ENCODE measurements at regions not wholly inside any gene's neighbourhood (a gene's known extent, or its start where the extent isn't known, plus 50 kb on each side); places are given as distances from the start of the nearest gene placed in this dataset.

DNA sequence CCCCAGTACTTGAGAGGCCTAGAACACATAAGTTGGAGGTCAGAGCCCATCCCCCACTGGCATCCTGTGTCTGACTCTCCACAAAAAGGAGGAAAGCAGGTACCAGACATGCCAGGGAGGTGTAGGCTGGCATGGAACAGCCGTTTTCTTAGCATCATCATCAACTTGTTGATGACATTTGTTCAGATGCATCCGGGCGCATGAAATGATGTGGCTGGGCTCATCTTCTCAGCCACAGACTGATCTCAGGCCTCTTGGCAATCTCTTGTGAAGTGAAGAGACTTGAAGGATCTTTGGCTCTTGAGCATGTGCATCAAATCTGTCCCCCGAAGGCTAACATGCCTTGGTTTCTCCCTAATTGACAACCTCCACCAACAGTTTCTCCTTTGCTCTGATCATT, 243.3 kb downstream of the TSN start:
- Histone ChIP-seq H3K4me1 (ENCODE audit: control insufficient read depth in 1 of 2, insufficient read depth in 2 of 2, low read length in 2 of 2) (no peaks in the 10 kb centered on the region), H3K9ac (ENCODE audit: low read depth in 1 of 2, low read length in 2 of 2) (no peak overlapping the region), H3K9me3 (ENCODE audit: control insufficient read depth in 1 of 2, low read length in 2 of 2) (no peaks in the 10 kb centered on the region), H3K27me3 (ENCODE audit: control insufficient read depth in 1 of 2, insufficient read depth in 2 of 2, low read length in 2 of 2) (peaks cover 0 to 3% of the 10 kb centered on the region in 2 donors), H3K36me3 (ENCODE audit: control insufficient read depth in 1 of 2, insufficient read depth in 2 of 2, low read length in 2 of 2) (no peaks in the 10 kb centered on the region), H3K27ac (ENCODE audit: low read depth, low read length) (no peak overlapping the region), H3K4me3 (ENCODE audit: low read depth in 1 of 2, low read length in 2 of 2) (no peak overlapping the region)

DNA sequence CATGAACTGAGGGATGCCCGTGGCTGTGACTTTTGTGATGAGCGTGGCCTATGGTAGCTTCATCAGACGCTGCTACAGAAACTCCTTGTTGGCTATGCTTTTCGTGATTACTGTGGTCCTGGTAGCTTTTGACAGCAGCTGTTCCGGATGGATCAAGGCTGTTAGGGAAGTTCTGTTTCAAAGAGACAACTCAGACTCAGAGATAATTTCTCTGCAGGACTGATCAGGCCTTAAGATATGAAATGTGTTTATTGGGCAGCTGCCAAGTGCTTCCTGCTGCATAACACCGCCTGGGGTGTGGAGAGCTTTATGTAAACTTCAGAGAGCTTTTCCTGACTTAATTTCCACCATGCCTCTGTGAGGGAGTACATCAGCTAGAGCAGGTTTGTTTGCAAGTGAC, 243.8 kb downstream of the TSN start:
- Histone ChIP-seq H3K4me3 (ENCODE audit: low read depth in 1 of 2, low read length in 2 of 2) (no peak overlapping the region), H3K9me3 (ENCODE audit: control insufficient read depth in 1 of 2, low read length in 2 of 2) (no peaks in the 10 kb centered on the region), H3K9ac (ENCODE audit: low read depth in 1 of 2, low read length in 2 of 2) (no peak overlapping the region), H3K27me3 (ENCODE audit: control insufficient read depth in 1 of 2, insufficient read depth in 2 of 2, low read length in 2 of 2) (no peaks in the 10 kb centered on the region), H3K4me1 (ENCODE audit: control insufficient read depth in 1 of 2, insufficient read depth in 2 of 2, low read length in 2 of 2) (no peaks in the 10 kb centered on the region), H3K27ac (ENCODE audit: low read depth, low read length) (no peak overlapping the region), H3K36me3 (ENCODE audit: control insufficient read depth in 1 of 2, insufficient read depth in 2 of 2, low read length in 2 of 2) (no peaks in the 10 kb centered on the region)

DNA sequence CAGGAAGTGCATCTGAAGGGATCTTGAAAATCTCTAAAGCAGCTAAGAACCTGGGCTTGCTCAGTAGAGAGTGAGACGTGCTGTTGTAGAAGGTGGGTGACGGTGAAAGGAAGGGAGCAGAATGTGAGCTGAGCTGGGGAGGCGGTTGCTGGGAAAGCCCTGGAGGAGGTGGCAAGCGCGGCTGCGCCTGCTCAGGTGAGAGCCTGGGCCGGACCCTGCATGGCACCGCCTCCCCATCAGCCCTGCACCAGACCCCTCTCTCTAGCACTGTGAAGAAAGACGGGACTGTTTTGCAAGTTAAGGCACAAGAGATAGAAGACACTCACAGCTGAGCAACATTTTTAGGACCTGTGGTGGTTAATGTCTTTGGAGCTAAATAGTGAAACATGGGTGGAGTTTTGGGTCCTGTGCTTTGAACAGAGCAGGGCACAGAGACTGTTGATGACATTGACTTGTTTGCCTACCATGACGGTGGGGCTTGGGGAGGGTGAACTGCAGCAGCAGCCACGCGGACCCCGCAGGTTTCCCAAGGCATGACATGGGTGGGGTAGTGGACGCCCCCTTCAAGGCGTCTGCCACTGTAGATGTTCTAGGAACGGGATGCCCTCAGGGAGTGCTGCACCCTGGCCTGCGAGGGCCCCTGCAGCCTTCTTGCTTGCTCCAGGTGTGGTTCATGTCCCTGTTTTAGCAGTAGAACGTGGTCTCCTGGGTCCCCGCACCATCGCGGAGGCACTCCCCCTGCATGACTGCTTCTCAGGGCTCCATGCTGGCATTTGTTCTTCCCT, 245.3 kb downstream of the TSN start:
- H3K27me3 ChIP-seq (ENCODE audit: control insufficient read depth in 1 of 2, insufficient read depth in 2 of 2, low read length in 2 of 2): no peaks in the 10 kb centered on the region
- no peak overlapping the region for H3K4me3 ChIP-seq (ENCODE audit: low read depth in 1 of 2, low read length in 2 of 2)
- H3K9ac ChIP-seq (ENCODE audit: low read depth in 1 of 2, low read length in 2 of 2): no peak overlapping the region
- no peaks in the 10 kb centered on the region for H3K9me3 ChIP-seq (ENCODE audit: control insufficient read depth in 1 of 2, low read length in 2 of 2)
- H3K27ac ChIP-seq (ENCODE audit: low read depth, low read length): no peak overlapping the region
- H3K36me3 ChIP-seq (ENCODE audit: control insufficient read depth in 1 of 2, insufficient read depth in 2 of 2, low read length in 2 of 2): no peaks in the 10 kb centered on the region
- H3K4me1 ChIP-seq (ENCODE audit: control insufficient read depth in 1 of 2, insufficient read depth in 2 of 2, low read length in 2 of 2): no peaks in the 10 kb centered on the region

DNA sequence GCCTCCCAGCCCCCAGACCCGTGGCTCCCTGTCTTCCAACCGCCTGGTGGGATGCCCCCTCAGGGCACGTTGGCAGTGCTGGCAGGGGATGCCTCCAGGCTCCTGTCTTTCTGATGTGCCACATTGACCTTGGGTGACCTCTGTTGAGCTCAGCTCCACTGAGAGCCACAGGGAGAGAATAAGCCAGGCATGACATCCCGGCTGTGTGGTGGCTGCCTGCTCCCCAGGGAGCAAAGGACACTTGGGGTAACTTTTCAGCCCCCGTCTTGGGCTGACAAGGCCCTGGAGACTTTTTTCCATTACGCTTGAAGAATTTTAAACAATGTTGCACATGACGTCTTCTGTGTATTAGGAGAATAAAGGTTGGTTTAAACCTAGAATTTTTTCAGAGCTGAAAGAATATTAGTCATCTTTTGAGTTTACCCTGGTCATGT, 246.0 kb downstream of the TSN start:
- H3K27ac ChIP-seq (ENCODE audit: low read depth, low read length): no peak overlapping the region
- H3K36me3 ChIP-seq (ENCODE audit: control insufficient read depth in 1 of 2, insufficient read depth in 2 of 2, low read length in 2 of 2): no peaks in the 10 kb centered on the region
- H3K9me3 ChIP-seq (ENCODE audit: control insufficient read depth in 1 of 2, low read length in 2 of 2): no peaks in the 10 kb centered on the region
- no peaks in the 10 kb centered on the region for H3K4me1 ChIP-seq (ENCODE audit: control insufficient read depth in 1 of 2, insufficient read depth in 2 of 2, low read length in 2 of 2)
- no peak overlapping the region for H3K4me3 ChIP-seq (ENCODE audit: low read depth in 1 of 2, low read length in 2 of 2)
- no peaks in the 10 kb centered on the region for H3K27me3 ChIP-seq (ENCODE audit: control insufficient read depth in 1 of 2, insufficient read depth in 2 of 2, low read length in 2 of 2)
- H3K9ac ChIP-seq (ENCODE audit: low read depth in 1 of 2, low read length in 2 of 2): no peak overlapping the region

DNA sequence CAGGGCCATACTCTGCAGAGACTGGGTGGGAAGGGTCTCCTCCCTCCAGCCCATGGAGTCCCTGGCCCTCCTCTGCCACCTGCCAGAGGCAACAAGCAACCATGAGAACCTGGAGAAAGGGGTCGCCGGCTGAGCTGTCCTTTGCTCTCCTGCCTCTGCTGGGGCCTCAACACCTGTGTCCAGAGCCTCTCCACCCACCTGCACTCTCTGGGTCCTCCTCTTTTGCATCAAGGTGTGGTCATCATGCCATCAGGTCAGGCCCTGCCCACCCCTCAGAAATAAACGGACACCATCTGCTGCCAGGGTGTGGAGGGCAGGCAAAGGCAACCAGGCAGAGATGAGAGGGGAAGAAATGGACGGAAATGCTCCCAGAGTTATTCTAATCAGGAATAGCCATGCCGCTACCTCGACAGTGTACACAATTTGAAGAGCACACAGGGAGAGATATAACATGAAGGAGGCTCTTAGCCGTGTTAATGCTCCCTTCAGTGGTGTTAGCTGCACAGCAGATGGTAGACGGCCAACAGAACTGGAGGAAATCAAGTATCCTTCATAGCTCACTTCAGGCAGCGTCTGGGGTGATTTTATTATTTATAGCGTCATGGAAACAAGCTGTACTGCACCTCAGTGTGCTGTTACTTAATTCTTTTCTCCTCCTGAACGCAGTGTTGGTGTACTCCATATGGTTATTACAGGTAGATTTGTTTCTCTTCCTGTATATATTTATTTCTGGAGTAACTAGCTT, 247.9 kb downstream of the TSN start:
- no peaks in the 10 kb centered on the region for H3K9me3 ChIP-seq (ENCODE audit: control insufficient read depth in 1 of 2, low read length in 2 of 2)
- H3K36me3 ChIP-seq (ENCODE audit: control insufficient read depth in 1 of 2, insufficient read depth in 2 of 2, low read length in 2 of 2): no peaks in the 10 kb centered on the region
- H3K27ac ChIP-seq (ENCODE audit: low read depth, low read length): no peak overlapping the region
- H3K9ac ChIP-seq (ENCODE audit: low read depth in 1 of 2, low read length in 2 of 2): no peak overlapping the region
- no peak overlapping the region for H3K4me3 ChIP-seq (ENCODE audit: low read depth in 1 of 2, low read length in 2 of 2)
- no peaks in the 10 kb centered on the region for H3K4me1 ChIP-seq (ENCODE audit: control insufficient read depth in 1 of 2, insufficient read depth in 2 of 2, low read length in 2 of 2)
- H3K27me3 ChIP-seq (ENCODE audit: control insufficient read depth in 1 of 2, insufficient read depth in 2 of 2, low read length in 2 of 2): no peaks in the 10 kb centered on the region

DNA sequence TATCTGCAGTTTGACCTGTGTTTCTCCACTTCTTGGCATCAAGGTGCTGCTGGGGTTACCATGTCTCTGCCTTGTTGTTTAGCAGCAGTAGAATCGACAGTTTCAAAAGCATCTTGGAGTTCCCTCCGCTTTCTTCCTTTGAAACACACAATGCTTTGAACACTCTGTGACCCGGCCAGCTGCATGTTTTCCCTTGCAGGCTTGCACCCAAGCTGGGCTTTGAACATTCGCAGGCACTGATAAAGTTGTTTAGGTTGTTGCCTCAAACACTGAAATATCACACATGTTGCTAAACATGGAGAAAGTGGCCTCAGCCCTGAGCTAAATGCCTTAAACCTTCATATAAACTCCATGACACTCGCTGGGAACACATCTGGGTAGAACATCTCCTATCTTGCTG, 251.7 kb downstream of the TSN start:
- H3K36me3 ChIP-seq (ENCODE audit: control insufficient read depth in 1 of 2, insufficient read depth in 2 of 2, low read length in 2 of 2): no peaks in the 10 kb centered on the region
- no peak overlapping the region for H3K4me3 ChIP-seq (ENCODE audit: low read depth in 1 of 2, low read length in 2 of 2)
- H3K9me3 ChIP-seq (ENCODE audit: control insufficient read depth in 1 of 2, low read length in 2 of 2): no peaks in the 10 kb centered on the region
- H3K9ac ChIP-seq (ENCODE audit: low read depth in 1 of 2, low read length in 2 of 2): no peak overlapping the region
- H3K27ac ChIP-seq (ENCODE audit: low read depth, low read length): no peak overlapping the region
- no peaks in the 10 kb centered on the region for H3K4me1 ChIP-seq (ENCODE audit: control insufficient read depth in 1 of 2, insufficient read depth in 2 of 2, low read length in 2 of 2)
- H3K27me3 ChIP-seq (ENCODE audit: control insufficient read depth in 1 of 2, insufficient read depth in 2 of 2, low read length in 2 of 2): no peaks in the 10 kb centered on the region

DNA sequence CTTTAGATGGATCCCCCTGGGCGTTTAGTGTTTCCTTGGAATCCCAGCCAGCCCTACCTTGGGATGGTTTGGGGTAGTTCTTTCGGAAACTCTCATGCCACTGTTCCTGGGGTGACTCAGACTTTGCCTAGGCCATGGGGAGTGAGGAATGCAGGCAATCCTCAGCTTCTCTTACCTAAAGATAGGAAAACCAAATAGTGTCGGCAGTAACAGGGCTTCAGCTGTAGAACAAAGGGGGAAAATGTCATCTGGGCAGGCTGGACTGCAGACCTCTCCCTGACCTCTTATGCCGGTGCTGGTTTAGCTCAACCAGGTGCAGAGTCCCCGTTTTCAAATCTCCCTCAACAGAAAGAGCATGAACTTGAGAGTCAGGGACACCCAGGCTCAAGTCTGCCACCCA, 252.1 kb downstream of the TSN start:
- no peaks in the 10 kb centered on the region for H3K36me3 ChIP-seq (ENCODE audit: control insufficient read depth in 1 of 2, insufficient read depth in 2 of 2, low read length in 2 of 2)
- H3K4me3 ChIP-seq (ENCODE audit: low read depth in 1 of 2, low read length in 2 of 2): no peak overlapping the region
- no peak overlapping the region for H3K27ac ChIP-seq (ENCODE audit: low read depth, low read length)
- no peaks in the 10 kb centered on the region for H3K4me1 ChIP-seq (ENCODE audit: control insufficient read depth in 1 of 2, insufficient read depth in 2 of 2, low read length in 2 of 2)
- H3K9me3 ChIP-seq (ENCODE audit: control insufficient read depth in 1 of 2, low read length in 2 of 2): no peaks in the 10 kb centered on the region
- no peak overlapping the region for H3K9ac ChIP-seq (ENCODE audit: low read depth in 1 of 2, low read length in 2 of 2)
- no peaks in the 10 kb centered on the region for H3K27me3 ChIP-seq (ENCODE audit: control insufficient read depth in 1 of 2, insufficient read depth in 2 of 2, low read length in 2 of 2)

DNA sequence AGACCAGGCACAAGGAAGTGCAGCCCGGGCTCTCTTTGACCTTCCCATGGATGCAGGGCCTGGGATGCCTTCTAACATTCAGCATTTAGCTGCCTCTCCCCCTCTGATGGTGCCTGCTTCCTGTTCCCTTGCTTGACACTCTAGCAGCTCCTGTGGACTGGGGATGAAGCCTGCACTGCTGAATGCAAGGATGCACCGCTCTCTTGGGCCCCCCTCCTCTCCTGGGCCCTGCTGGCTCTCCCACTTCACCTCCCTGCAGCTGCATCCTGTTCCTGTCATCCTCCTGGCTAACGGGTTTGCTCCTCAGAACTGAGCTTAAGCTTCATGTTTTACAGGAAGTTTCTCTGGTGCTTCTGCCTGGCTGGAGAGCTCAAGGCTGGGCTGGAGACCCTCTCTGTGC, 254.1 kb downstream of the TSN start:
- Histone ChIP-seq H3K27me3 (ENCODE audit: control insufficient read depth in 1 of 2, insufficient read depth in 2 of 2, low read length in 2 of 2) (no peaks in the 10 kb centered on the region), H3K9me3 (ENCODE audit: control insufficient read depth in 1 of 2, low read length in 2 of 2) (no peaks in the 10 kb centered on the region), H3K27ac (ENCODE audit: low read depth, low read length) (no peak overlapping the region), H3K4me1 (ENCODE audit: control insufficient read depth in 1 of 2, insufficient read depth in 2 of 2, low read length in 2 of 2) (no peaks in the 10 kb centered on the region), H3K4me3 (ENCODE audit: low read depth in 1 of 2, low read length in 2 of 2) (no peak overlapping the region), H3K36me3 (ENCODE audit: control insufficient read depth in 1 of 2, insufficient read depth in 2 of 2, low read length in 2 of 2) (no peaks in the 10 kb centered on the region), H3K9ac (ENCODE audit: low read depth in 1 of 2, low read length in 2 of 2) (no peak overlapping the region)

DNA sequence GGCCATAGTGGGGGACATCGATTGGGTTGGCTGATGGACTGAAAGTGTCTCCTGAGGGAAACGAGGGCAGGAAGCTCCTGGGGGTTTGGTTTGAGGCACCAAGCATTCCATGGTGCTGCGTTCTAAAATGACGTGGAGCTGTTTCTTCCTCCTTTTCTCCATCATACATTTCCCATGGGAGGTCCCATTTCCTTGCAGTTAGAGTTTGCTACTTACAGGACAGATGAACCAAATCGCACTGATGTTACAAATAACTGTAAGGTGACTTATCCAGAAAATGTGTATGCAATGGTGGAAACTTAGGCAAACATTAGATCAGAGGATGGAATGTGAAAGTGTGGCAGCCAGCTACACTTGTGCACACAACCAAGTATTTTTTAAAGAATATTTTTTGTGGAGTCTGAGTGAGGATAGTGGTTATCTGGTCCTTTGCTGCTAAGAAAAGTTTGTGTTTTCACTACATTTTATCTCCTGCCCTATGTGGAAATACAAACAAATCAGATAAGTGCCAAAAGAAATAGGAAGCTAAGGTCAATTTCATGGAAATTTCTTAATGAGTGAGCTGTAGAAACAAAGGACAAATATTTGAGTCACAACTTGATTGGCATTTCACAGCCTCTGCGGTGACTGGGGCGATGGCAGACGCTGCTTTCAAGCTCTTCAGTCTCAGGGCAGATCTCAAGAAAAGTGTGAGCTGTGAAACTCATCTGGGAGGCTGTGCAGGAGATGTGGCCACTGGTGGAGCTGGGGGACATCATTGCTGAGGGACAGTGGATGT, 256.2 kb downstream of the TSN start:
- Histone ChIP-seq H3K27ac (ENCODE audit: low read depth, low read length) (no peak overlapping the region), H3K9me3 (ENCODE audit: control insufficient read depth in 1 of 2, low read length in 2 of 2) (no peaks in the 10 kb centered on the region), H3K4me1 (ENCODE audit: control insufficient read depth in 1 of 2, insufficient read depth in 2 of 2, low read length in 2 of 2) (no peaks in the 10 kb centered on the region), H3K36me3 (ENCODE audit: control insufficient read depth in 1 of 2, insufficient read depth in 2 of 2, low read length in 2 of 2) (no peaks in the 10 kb centered on the region), H3K27me3 (ENCODE audit: control insufficient read depth in 1 of 2, insufficient read depth in 2 of 2, low read length in 2 of 2) (no peaks in the 10 kb centered on the region), H3K9ac (ENCODE audit: low read depth in 1 of 2, low read length in 2 of 2) (no peak overlapping the region), H3K4me3 (ENCODE audit: low read depth in 1 of 2, low read length in 2 of 2) (no peak overlapping the region)

DNA sequence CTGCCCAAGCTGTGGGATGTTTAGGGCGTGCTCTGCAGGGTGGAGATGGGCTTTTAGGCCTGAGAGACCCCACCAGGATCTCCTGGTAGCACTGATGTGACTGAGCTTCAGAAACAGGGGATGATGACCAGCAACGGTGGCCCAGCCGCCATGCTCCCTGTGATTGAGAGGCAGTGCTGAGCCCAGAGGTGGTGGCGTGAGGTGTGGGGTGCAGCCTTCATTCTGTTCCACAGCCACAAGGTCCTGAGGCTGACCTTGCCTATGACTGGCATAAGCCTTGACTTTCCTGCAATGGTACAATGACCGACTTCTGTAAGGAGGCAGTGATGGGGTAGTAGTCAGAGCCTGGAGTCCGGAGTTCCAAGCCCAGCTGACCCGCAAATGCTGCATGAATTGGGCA, 263.3 kb downstream of the TSN start:
- H3K4me3 ChIP-seq (ENCODE audit: low read depth in 1 of 2, low read length in 2 of 2): no peak overlapping the region
- H3K27ac ChIP-seq (ENCODE audit: low read depth, low read length): no peak overlapping the region
- H3K9ac ChIP-seq (ENCODE audit: low read depth in 1 of 2, low read length in 2 of 2): no peak overlapping the region
- no peaks in the 10 kb centered on the region for H3K9me3 ChIP-seq (ENCODE audit: control insufficient read depth in 1 of 2, low read length in 2 of 2)
- no peaks in the 10 kb centered on the region for H3K4me1 ChIP-seq (ENCODE audit: control insufficient read depth in 1 of 2, insufficient read depth in 2 of 2, low read length in 2 of 2)
- no peaks in the 10 kb centered on the region for H3K36me3 ChIP-seq (ENCODE audit: control insufficient read depth in 1 of 2, insufficient read depth in 2 of 2, low read length in 2 of 2)
- H3K27me3 ChIP-seq (ENCODE audit: control insufficient read depth in 1 of 2, insufficient read depth in 2 of 2, low read length in 2 of 2): no peaks in the 10 kb centered on the region

Measured in duodenal mucosa (tissue), 2 donors.